Body of pancreas (tissue), 4 donors: ENCODE measurements at regions not wholly inside any gene's neighbourhood (a gene's known extent, or its start where the extent isn't known, plus 50 kb on each side); places are given as distances from the start of the nearest gene placed in this dataset.

Experiments used
- POLR2A ChIP-seq, 3 donors: fragments of 450-650 bp; IDR thresholded peaks; one replicate each; pipeline ENCODE4 v1.6.1; 2016; ENCODE audit warnings: antibody characterized with exemption in 3 of 3, mild to moderate bottlenecking in 2 of 3
- TF ChIP-seq, protein P1 (sequence below), 7 experiments: fragments of 450-650 bp in 4 of 7; fragments of 200-600 bp in 3 of 7; sonication (generic) in 3 of 7; IDR thresholded peaks; one replicate each; pipeline ENCODE4 v1.5.1; 2016 to 2019; ENCODE audit warnings: antibody characterized with exemption in 7 of 7

DNA sequence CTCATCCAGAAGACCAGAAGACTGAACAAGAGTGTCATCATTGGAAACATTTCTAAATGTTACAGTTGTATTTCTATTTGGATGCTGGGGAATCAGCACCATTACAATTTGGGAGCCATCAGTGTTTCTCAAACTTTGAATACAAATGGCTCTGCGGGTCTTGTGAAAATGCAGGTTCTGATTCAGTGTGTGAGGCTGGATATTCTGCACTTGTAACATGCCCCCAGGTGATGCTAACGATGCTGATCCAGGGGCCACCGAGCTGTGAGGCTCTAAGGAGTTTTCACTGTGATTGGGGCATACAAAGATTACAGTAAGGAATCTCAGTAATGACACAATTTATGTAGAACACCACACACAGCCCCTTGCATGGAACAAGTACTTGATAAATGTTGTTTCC lies 167.7 kb downstream of the ACTL7B start:
- TF ChIP-seq, protein P1, sequence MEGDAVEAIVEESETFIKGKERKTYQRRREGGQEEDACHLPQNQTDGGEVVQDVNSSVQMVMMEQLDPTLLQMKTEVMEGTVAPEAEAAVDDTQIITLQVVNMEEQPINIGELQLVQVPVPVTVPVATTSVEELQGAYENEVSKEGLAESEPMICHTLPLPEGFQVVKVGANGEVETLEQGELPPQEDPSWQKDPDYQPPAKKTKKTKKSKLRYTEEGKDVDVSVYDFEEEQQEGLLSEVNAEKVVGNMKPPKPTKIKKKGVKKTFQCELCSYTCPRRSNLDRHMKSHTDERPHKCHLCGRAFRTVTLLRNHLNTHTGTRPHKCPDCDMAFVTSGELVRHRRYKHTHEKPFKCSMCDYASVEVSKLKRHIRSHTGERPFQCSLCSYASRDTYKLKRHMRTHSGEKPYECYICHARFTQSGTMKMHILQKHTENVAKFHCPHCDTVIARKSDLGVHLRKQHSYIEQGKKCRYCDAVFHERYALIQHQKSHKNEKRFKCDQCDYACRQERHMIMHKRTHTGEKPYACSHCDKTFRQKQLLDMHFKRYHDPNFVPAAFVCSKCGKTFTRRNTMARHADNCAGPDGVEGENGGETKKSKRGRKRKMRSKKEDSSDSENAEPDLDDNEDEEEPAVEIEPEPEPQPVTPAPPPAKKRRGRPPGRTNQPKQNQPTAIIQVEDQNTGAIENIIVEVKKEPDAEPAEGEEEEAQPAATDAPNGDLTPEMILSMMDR (IDR thresholded peaks at IDR 0.05): no peak
- no peak for TF ChIP-seq POLR2A (IDR thresholded peaks at IDR 0.05)
